Thoracic aorta (tissue), 2 donors: ENCODE measurements at regions not wholly inside any gene's neighbourhood (a gene's known extent, or its start where the extent isn't known, plus 50 kb on each side); places are given as distances from the start of the nearest gene placed in this dataset.

Source experiments
- ATAC-seq: fragments of 150-250 bp; one replicate; pipeline ENCODE4 v1.8.0; 2017; ENCODE audit warnings: low read depth; ENCODE audit not compliant: insufficient number of reproducible peaks, low FRiP score
- DNase-seq: peaks from one replicate; pipeline ENCODE4 v3.0.0-alpha.2; 2020; ENCODE audit warnings: low spot score
- H3K27ac ChIP-seq, 2 donors: fragments of 200-600 bp; sonication (generic); 1 replicate in 1 of 2; 2 replicates in 1 of 2; pipeline ENCODE4 v1.5.1; 2016; ENCODE audit warnings: mild to moderate bottlenecking in 2 of 2, moderate library complexity in 2 of 2
- H3K27me3 ChIP-seq: fragments of 200-600 bp; sonication (generic); replicated peaks from 2 replicates; pipeline ENCODE4 v1.6.0; 2016; ENCODE audit warnings: mild to moderate bottlenecking; ENCODE audit not compliant: insufficient read depth
- H3K36me3 ChIP-seq: fragments of 200-600 bp; sonication (generic); one replicate; pipeline ENCODE4 v1.5.1; 2016
- H3K4me1 ChIP-seq, 2 donors: fragments of 200-600 bp; sonication (generic); 1 replicate in 1 of 2; 2 replicates in 1 of 2; pipeline versions ENCODE4 v1.5.1 to v1.6.0; 2016; ENCODE audit warnings: low read depth in 2 of 2, mild to moderate bottlenecking in 1 of 2; ENCODE audit not compliant: control insufficient read depth in 1 of 2
- H3K4me3 ChIP-seq: fragments of 200-600 bp; sonication (generic); 2 replicates; pipeline ENCODE4 v1.5.1; 2016; ENCODE audit warnings: mild to moderate bottlenecking
- H3K9me3 ChIP-seq: fragments of 200-600 bp; sonication (generic); 2 replicates; pipeline ENCODE4 v1.5.1; 2016
- CTCF ChIP-seq: fragments of 200-600 bp; sonication (generic); IDR thresholded peaks from one replicate; pipeline ENCODE4 v1.5.1; 2019; ENCODE audit warnings: antibody characterized with exemption

GRCh38 chr1:5737081-5737480, 255.1 kb downstream of the NPHP4 start:
- DNase-seq (no peak), ATAC-seq (no peak)
- TF ChIP-seq CTCF: no peak
- Histone ChIP-seq H3K27ac (no peak overlapping the region), H3K4me1 (no peaks in the 10 kb centered on the region), H3K27me3 (no peaks in the 10 kb centered on the region), H3K4me3 (no peak overlapping the region), H3K36me3 (no peaks in the 10 kb centered on the region), H3K9me3 (no peaks in the 10 kb centered on the region)

GRCh38 chr1:5734996-5735395, 257.2 kb downstream of the NPHP4 start:
- TF ChIP-seq CTCF: no peak
- no peaks in the 10 kb centered on the region for H3K9me3 ChIP-seq

GRCh38 chr1:5734414-5734813, 257.8 kb downstream of the NPHP4 start:
- Histone ChIP-seq H3K9me3 (no peaks in the 10 kb centered on the region), H3K4me3 (no peak overlapping the region), H3K4me1 (no peaks in the 10 kb centered on the region), H3K36me3 (no peaks in the 10 kb centered on the region), H3K27ac (no peak overlapping the region), H3K27me3 (no peaks in the 10 kb centered on the region)
- DNase-seq: no peak
- no peak for TF ChIP-seq CTCF
- no peak for ATAC-seq

More at GRCh38 chr1:5734996-5735395, 257.2 kb downstream of the NPHP4 start:
- ATAC-seq (no peak), DNase-seq (no peak)
- Histone ChIP-seq H3K36me3 (no peaks in the 10 kb centered on the region), H3K27me3 (no peaks in the 10 kb centered on the region), H3K4me3 (no peak overlapping the region), H3K4me1 (no peaks in the 10 kb centered on the region), H3K27ac (no peak overlapping the region)

- TF ChIP-seq CTCF: no peak
- DNase-seq: no peak
- Histone ChIP-seq H3K27me3 (no peaks in the 10 kb centered on the region), H3K4me1 (no peaks in the 10 kb centered on the region), H3K4me3 (no peak overlapping the region), H3K36me3 (no peaks in the 10 kb centered on the region), H3K27ac (no peak overlapping the region), H3K9me3 (no peaks in the 10 kb centered on the region)
- no peak for ATAC-seq
These were observed 258.6 kb downstream of the NPHP4 start for GRCh38 chr1:5733596-5733995.

- H3K4me1 ChIP-seq: no peaks in the 10 kb centered on the region
- no peak for ATAC-seq
- DNase-seq: no peak
- no peaks in the 10 kb centered on the region for H3K36me3 ChIP-seq
- no peaks in the 10 kb centered on the region for H3K27me3 ChIP-seq
- H3K9me3 ChIP-seq: no peaks in the 10 kb centered on the region
- H3K4me3 ChIP-seq: no peak overlapping the region
- no peak overlapping the region for H3K27ac ChIP-seq
- TF ChIP-seq CTCF: no peak
These were observed 261.2 kb downstream of the NPHP4 start for GRCh38 chr1:5731110-5731423.
